ENCODE measurements at regions not wholly inside any gene's neighbourhood (a gene's known extent, or its start where the extent isn't known, plus 50 kb on each side); places are given as distances from the start of the nearest gene placed in this dataset.

DNA sequence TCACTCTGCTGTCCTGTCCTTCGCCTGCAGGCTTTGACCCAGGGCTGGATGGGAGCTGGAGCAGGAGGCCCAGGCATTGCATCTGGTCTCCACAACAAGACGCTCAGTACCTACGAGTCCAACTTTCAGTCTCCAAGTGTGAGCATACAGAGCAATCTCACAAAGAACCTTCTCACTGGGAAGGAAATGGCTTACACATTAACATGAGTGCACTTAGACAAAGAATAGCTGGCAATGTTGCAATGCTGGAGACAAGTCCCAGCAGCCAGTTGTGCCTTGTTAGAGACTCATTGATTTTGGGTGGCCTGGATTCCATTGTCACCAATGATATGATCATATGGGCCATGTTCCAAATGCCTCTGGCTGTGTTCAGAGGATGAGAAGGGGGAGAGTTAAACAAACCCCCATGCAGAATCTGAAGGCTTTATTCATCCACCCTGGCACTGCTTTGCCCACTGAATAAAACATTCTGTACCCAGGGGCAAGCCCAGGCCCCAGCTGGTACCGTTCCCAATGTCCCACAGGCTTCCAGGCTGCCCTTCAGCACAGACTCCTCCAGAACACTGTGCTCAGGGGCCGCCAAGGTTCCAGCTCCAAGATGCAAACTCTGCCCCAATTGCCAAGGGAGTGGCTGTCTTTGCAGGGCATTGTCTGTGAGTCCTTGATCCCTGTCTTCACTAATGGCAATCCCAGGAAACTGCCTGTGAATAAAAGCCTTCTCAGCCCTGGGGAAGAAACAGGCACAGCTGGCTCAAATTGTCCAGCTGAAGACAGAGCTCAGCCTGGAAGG lies 185.5 kb downstream of the HSD17B3 start:
- TF ChIP-seq, protein P1, sequence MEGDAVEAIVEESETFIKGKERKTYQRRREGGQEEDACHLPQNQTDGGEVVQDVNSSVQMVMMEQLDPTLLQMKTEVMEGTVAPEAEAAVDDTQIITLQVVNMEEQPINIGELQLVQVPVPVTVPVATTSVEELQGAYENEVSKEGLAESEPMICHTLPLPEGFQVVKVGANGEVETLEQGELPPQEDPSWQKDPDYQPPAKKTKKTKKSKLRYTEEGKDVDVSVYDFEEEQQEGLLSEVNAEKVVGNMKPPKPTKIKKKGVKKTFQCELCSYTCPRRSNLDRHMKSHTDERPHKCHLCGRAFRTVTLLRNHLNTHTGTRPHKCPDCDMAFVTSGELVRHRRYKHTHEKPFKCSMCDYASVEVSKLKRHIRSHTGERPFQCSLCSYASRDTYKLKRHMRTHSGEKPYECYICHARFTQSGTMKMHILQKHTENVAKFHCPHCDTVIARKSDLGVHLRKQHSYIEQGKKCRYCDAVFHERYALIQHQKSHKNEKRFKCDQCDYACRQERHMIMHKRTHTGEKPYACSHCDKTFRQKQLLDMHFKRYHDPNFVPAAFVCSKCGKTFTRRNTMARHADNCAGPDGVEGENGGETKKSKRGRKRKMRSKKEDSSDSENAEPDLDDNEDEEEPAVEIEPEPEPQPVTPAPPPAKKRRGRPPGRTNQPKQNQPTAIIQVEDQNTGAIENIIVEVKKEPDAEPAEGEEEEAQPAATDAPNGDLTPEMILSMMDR (conservative IDR thresholded peaks at IDR 0.05; ENCODE audit: low read length): no peak
- TF ChIP-seq EZH2phosphoT487 (IDR thresholded peaks at IDR 0.05; ENCODE audit: borderline replicate concordance, low read depth, low read length): no peak
